Ovary (tissue), 7 donors: ENCODE measurements at regions not wholly inside any gene's neighbourhood (a gene's known extent, or its start where the extent isn't known, plus 50 kb on each side); places are given as distances from the start of the nearest gene placed in this dataset.

Experiments used
- DNase-seq, 5 donors: peaks; one replicate each; pipeline ENCODE4 v3.0.0-alpha.2; 2019 to 2020
- H3K27ac ChIP-seq, 2 donors: fragments of 200-600 bp; one replicate each; pipeline versions ENCODE4 v1.5.1 to v1.8.0; 2019 to 2022
- H3K27me3 ChIP-seq: fragments of 200-600 bp; one replicate; pipeline ENCODE4 v1.8.0; 2022
- H3K36me3 ChIP-seq: fragments of 200-600 bp; sonication (generic); one replicate; pipeline ENCODE4 v1.5.1; 2019
- H3K4me1 ChIP-seq: one replicate; pipeline ENCODE4 v1.8.1; 2013; ENCODE audit warnings: mild to moderate bottlenecking, moderate library complexity; ENCODE audit not compliant: insufficient read depth
- H3K4me3 ChIP-seq: fragments of 200-600 bp; sonication (generic); one replicate; pipeline ENCODE4 v1.5.1; 2017
- H3K9me3 ChIP-seq, 2 donors: fragments of 200-600 bp in 1 of 2; sonication (generic) in 1 of 2; one replicate each; pipeline versions ENCODE4 v1.5.1 to v1.8.1; 2013 to 2019; ENCODE audit warnings: mild to moderate bottlenecking in 1 of 2, moderate library complexity in 1 of 2
- CTCF ChIP-seq, 3 donors: fragments of 450-650 bp in 2 of 3; fragments of 200-600 bp in 1 of 3; IDR thresholded peaks; one replicate each; pipeline versions ENCODE4 v1.5.1 to v1.8.0; 2016 to 2022; ENCODE audit warnings: antibody characterized with exemption in 3 of 3, mild to moderate bottlenecking in 1 of 3
- EP300 ChIP-seq: sonication (generic); formaldehyde crosslinking; IDR thresholded peaks from one replicate; pipeline ENCODE4 v1.6.1; 2017; ENCODE audit warnings: antibody characterized with exemption
- POLR2A ChIP-seq: fragments of 450-650 bp; IDR thresholded peaks from one replicate; pipeline ENCODE4 v1.6.1; 2017; ENCODE audit warnings: antibody characterized with exemption, mild to moderate bottlenecking, moderate library complexity
- WGBS, 3 donors: extraction: QIAGEN DNeasy Blood & Tissue Kit in 1 of 3; methylation state at CpG; one replicate each; pipeline versions ENCODE4 v1.1.5 to v1.1.7; 2013 to 2017; 5-methylcytosine and 5-hydroxymethylcytosine counted together
- intact Hi-C, 4 donors: fragments of 100-400 bp; cut with DNase I; formaldehyde crosslinking; loops; one replicate each; pipeline versions ENCODE4 v1.11.0 to v1.15.1; 2022 to 2023
- donor health status: DM: no; HTN: no; CAD: no; lungs with moderate emphysema.
- donor health status: DM: no; HTN: no; CAD: no.
- donor health status: Bipolar disorder and iron deficiency.
- donor health status: DM: no; HTN: no; CAD: no.
- donor health status: DM: yes; HTN: yes; CAD: no.

DNA sequence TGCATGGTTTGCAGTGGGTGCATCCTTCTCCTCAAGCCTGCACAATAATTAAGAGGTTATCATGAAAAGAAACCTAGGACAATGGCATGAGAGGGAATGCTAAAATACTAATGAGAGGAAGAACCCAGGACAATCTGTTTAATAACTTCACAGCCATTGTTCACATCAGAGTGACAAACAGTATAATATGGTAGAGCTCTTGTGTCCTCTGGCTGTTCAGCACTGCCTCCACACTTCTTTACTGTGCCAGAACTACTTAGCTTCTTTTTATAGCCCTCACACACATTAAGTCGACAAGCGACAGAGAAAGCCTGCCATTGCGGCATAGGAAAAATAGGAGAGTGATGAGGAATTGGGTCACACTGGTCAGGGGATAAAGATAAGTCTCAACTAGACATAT is 65.0 kb upstream of the MEIS2 start:
- H3K27me3 ChIP-seq: no peaks in the 10 kb centered on the region
- intact Hi-C loops: no loop called here
- WGBS, 3 donors: 68 to 78% (median 75%) methylated on average over 3 of the region's 3 CpGs

GRCh38 chr15:37166402-37166801 is 66.1 kb upstream of the MEIS2 start:
- 45 to 53% (median 45%) methylated on average over 3 of the region's 3 CpGs for WGBS, 3 donors
- Histone ChIP-seq H3K27me3 (no peaks in the 10 kb centered on the region), H3K4me1 (no peaks in the 10 kb centered on the region), H3K27ac (no peak overlapping the region), H3K36me3 (no peaks in the 10 kb centered on the region), H3K4me3 (no peak overlapping the region), H3K9me3 (no peaks in the 10 kb centered on the region)
- intact Hi-C loops: no loop called here
- DNase-seq: no peak
- TF ChIP-seq POLR2A (no peak), CTCF (IDR thresholded peaks at IDR 0.05) (no peak), EP300 (no peak)

More for the DNA sequence above, 65.0 kb upstream of the MEIS2 start:
- Histone ChIP-seq H3K36me3 (no peaks in the 10 kb centered on the region), H3K4me1 (no peaks in the 10 kb centered on the region), H3K27ac (no peak overlapping the region), H3K9me3 (no peaks in the 10 kb centered on the region), H3K4me3 (no peak overlapping the region)
- TF ChIP-seq POLR2A (no peak), CTCF (IDR thresholded peaks at IDR 0.05) (no peak), EP300 (no peak)
- DNase-seq: no peak

DNA sequence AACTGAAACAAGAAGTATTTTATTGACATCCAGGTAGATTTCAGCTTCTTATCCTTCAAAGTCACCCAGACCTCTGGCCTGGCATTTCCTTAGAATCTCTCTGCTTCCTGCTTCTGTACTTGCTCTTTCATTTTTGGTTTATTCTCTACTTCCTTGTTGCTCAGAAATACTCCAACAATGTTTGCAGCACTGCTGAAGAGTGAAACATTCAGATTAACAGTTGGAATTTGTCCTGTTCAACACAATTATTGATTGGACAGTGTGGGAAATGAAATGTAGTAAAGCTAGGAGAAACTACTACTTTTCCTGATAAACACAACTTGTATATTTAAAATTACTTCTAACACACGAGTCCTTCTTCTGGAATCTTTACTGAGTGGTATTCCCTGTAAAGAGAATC is 81.0 kb upstream of the MEIS2 start:
- Histone ChIP-seq H3K9me3 (no peaks in the 10 kb centered on the region), H3K27me3 (no peaks in the 10 kb centered on the region), H3K36me3 (no peaks in the 10 kb centered on the region), H3K4me1 (no peaks in the 10 kb centered on the region), H3K27ac (no peak overlapping the region), H3K4me3 (no peak overlapping the region)
- TF ChIP-seq EP300 (no peak), POLR2A (no peak), CTCF (IDR thresholded peaks at IDR 0.05) (no peak)
- DNase-seq: no peak
- intact Hi-C loops: no loop called here
- 66 to 74% (median 74%) methylated on average over 1 of the region's 1 CpG for WGBS, 3 donors

DNA sequence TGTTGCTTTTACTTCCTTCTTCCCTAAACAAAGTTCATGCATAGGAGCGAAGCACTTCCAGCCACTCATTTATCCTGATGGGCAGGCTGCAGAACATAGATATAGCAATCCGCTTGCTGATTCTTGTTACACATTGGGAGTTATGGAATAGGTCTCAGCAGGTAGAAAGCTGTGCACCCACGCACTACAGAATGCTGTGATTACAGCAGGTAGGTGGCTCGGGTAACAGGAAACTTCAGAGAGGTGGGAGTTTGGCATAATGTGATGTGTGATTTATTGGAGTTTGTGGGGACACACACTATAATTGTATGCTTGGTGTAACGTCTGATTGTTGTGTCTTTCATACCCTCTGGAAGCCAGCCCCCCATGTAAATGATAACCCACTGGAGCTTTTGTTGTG is 99.2 kb upstream of the MEIS2 start:
- WGBS, 3 donors: 51 to 63% (median 55%) methylated on average over 5 of the region's 5 CpGs
- no peaks in the 10 kb centered on the region for H3K9me3 ChIP-seq
- no peak overlapping the region for H3K27ac ChIP-seq
- TF ChIP-seq POLR2A (no peak), EP300 (no peak), CTCF (IDR thresholded peaks at IDR 0.05) (no peak)
- DNase-seq: no peak
- peaks cover 4% of the 10 kb centered on the region for H3K27me3 ChIP-seq
- no peak overlapping the region for H3K4me3 ChIP-seq
- intact Hi-C loops: no loop called here
- no peaks in the 10 kb centered on the region for H3K36me3 ChIP-seq
- no peaks in the 10 kb centered on the region for H3K4me1 ChIP-seq

DNA sequence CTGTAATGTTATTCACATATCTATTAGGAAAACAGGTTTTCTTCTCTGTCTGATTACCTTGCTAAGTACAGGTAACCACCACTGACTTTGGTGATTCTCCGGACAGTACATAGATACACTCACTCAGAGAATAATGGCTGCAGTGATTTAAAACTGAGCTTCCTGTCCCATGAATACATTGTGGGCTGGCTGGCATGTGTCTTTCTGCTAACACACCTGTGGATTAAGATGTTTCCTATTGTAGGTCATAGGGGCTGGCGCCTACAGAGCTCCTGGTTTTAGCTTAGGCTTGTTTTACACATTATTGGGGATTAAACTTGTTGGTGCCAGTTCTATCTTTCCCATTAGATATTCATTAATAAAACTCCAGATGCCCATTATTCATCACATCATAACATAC is 102.7 kb upstream of the MEIS2 start:
- 93 to 97% (median 96%) methylated on average over 2 of the region's 2 CpGs for WGBS, 3 donors
- intact Hi-C loops: no loop called here
- H3K27me3 ChIP-seq: no peaks in the 10 kb centered on the region

More for the DNA sequence above, 102.7 kb upstream of the MEIS2 start:
- no peak for DNase-seq
- H3K36me3 ChIP-seq: no peaks in the 10 kb centered on the region
- H3K27ac ChIP-seq: no peak overlapping the region
- TF ChIP-seq POLR2A (no peak), CTCF (IDR thresholded peaks at IDR 0.05) (no peak), EP300 (no peak)
- H3K4me1 ChIP-seq: no peaks in the 10 kb centered on the region
- H3K9me3 ChIP-seq: no peaks in the 10 kb centered on the region
- H3K4me3 ChIP-seq: no peak overlapping the region
